Epithelial cell of proximal tubule (primary cell): ENCODE measurements at regions not wholly inside any gene's neighbourhood (a gene's known extent, or its start where the extent isn't known, plus 50 kb on each side); places are given as distances from the start of the nearest gene placed in this dataset.

Experiments
- DNase-seq: peaks from one replicate; pipeline ENCODE4 v3.0.0-alpha.2; 2011; ENCODE audit warnings: low read depth
- H3K4me3 ChIP-seq: 2 replicates; pipeline ENCODE4 v1.5.1; 2011; ENCODE audit warnings: low read depth, mild to moderate bottlenecking, low read length
- TF ChIP-seq, protein P1 (sequence below): conservative IDR thresholded peaks from 2 replicates; pipeline ENCODE4 v1.5.1; 2012; ENCODE audit warnings: low read depth, mild to moderate bottlenecking, low read length

DNA sequence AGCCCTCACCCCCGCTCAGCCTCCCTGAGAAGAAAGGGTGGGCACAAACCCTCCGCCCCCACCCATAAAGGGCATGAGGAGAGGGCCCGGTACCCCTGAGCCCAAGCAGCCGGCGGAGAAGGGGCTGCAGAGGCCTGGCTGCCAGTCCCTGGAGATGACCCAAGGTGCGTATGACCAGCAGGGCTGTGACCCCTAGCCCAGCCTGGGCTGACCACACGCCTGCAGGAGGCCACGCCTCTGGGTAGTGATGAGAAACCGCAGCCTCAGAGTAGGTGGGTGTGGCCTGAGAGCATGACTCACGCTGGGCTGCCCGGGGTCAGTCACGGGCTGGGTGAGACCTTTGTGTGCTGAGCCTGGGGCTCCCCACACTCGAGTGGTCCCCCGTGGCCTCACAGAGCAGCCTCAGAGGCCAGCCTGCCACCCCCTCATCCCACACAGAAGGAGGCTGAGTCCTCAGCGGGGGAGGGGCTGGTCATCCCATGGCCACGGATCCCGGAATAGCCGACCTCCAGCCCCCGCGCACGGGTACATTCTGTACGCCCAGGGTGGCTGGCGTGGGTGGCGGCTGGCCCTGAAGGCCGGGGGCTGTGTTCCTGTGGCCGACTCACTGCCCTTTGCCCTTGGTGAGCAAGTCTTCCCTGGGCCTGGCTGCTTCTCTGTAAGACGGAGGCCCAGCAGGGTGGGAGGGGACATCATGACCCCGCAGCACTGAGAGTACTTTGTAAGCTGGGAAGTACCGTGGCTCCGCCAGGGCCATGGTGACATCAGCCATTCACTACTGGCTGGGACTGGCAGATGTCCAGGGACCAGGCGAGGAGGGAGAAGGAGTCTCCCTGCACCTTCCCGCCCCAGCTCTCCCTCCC, 110.8 kb upstream of the OTOS start:
- TF ChIP-seq, protein P1, sequence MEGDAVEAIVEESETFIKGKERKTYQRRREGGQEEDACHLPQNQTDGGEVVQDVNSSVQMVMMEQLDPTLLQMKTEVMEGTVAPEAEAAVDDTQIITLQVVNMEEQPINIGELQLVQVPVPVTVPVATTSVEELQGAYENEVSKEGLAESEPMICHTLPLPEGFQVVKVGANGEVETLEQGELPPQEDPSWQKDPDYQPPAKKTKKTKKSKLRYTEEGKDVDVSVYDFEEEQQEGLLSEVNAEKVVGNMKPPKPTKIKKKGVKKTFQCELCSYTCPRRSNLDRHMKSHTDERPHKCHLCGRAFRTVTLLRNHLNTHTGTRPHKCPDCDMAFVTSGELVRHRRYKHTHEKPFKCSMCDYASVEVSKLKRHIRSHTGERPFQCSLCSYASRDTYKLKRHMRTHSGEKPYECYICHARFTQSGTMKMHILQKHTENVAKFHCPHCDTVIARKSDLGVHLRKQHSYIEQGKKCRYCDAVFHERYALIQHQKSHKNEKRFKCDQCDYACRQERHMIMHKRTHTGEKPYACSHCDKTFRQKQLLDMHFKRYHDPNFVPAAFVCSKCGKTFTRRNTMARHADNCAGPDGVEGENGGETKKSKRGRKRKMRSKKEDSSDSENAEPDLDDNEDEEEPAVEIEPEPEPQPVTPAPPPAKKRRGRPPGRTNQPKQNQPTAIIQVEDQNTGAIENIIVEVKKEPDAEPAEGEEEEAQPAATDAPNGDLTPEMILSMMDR = no peak
- DNase-seq = peak; percentile 72
- H3K4me3 ChIP-seq = no peak overlapping the region

GRCh38 chr2:240251848-240252190, 111.4 kb upstream of the OTOS start:
- TF ChIP-seq, protein P1 = no peak
- no peak overlapping the region for H3K4me3 ChIP-seq
- DNase-seq = no peak

GRCh38 chr2:240252191-240252871, 111.9 kb upstream of the OTOS start:
- no peak overlapping the region for H3K4me3 ChIP-seq
- no peak for DNase-seq
- TF ChIP-seq, protein P1 = no peak

GRCh38 chr2:240252872-240253511, 112.5 kb upstream of the OTOS start:
- DNase-seq = no peak
- H3K4me3 ChIP-seq = no peak overlapping the region

GRCh38 chr2:240253583-240254145, 113.2 kb upstream of the OTOS start:
- TF ChIP-seq, protein P1 = no peak
- H3K4me3 ChIP-seq = no peak overlapping the region
- DNase-seq = no peak

More at GRCh38 chr2:240252872-240253511, 112.5 kb upstream of the OTOS start:
- TF ChIP-seq, protein P1 = no peak

GRCh38 chr2:240254337-240255164, 114.1 kb upstream of the OTOS start:
- no peak overlapping the region for H3K4me3 ChIP-seq
- DNase-seq = no peak
- TF ChIP-seq, protein P1 = no peak
